ENCODE measurements at regions not wholly inside any gene's neighbourhood (a gene's known extent, or its start where the extent isn't known, plus 50 kb on each side); places are given as distances from the start of the nearest gene placed in this dataset.

DNA sequence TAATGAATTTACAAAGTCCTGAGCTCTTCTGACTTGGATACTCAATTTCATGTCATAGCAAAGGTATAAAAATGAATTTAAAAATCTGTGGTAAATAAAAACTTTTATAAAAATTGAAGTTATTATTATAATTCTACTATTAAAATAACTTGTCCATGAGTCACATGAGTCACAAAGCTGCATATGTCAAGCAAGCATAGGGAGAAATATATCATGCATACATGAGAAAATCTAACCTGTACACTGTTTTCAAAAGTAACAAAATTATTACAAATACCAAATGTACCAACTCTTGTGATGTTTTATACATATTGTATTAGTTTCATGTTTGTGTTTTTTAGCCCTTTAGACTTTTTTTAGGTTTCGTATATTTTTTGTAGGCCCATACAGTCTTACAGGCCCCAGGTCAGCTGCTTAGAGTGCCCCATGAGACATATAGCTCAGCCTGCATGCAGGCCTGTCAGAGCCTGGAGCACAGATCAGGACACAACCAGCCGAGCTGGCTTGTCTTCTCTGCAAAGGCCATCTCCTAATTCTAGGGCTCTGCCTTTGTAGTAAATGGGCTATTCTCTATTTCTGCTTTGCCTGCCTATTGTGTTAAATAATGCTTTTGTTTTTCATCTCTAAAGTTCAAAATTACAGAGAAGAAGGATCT, 818.7 kb upstream of the TENM3 start:
- ATAC-seq (ENCODE audit: poor library complexity) (no peak), DNase-seq (no peak)
- intact Hi-C loops (cut with DNase I) = no loop called here

DNA sequence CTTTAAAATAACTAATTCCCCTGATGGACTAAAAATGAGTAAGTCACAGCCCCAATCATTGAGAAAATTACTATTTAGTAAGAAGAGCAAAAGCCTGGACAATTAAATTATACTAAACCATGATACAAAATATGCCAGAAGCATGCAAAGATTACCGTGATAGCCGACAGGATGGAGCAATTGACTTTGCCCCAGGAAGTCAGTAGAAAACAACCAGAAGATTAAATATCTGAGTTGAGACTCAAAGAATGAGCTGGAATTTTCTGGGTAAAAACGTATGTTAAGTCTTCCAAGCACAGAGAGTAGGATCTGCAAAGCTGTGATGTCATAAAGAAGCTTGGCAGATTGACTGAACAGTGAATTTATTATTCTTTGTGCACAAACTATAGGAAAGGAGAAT, 816.1 kb upstream of the TENM3 start:
- ATAC-seq (ENCODE audit: poor library complexity) (no peak), DNase-seq (no peak)
- intact Hi-C loops (cut with DNase I) = no loop called here

DNA sequence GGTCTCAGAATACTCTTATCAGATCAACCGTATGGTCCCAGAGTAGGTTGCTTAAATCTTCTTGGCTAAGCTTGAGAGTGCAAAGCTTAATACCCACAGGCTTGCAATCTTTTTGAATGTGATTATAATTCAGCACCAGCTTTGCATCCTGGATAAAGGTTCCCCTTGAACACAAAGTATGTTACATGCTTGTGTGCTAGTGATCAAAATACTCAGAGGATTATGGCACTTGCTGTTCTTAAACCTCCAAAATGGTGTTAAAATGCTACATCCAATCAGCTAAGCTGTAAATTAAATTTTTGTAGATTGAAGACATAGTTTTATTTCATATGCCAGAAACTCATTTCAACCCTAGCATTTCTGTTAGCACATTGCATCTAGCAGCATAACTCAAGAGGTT, 812.2 kb upstream of the TENM3 start:
- ATAC-seq (ENCODE audit: poor library complexity) = no peak

DNA sequence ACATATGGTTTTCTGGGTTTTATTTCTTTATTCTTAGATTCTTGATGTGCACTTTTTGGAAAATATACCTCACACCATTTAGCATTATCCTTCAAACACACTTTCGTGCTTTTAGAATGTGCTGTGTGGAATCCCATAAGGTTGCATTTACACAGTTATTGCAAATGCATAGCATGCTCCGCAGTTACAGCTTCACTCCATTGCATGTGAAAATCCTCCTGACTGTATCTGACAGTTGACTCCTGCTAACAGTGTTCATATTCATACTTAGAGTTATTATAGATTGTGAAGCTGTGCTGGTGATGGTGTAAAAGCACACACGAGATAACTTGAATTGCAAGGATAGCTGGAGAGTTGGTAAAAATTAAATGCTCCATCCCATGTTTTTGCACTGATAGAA, 811.5 kb upstream of the TENM3 start:
- ATAC-seq (ENCODE audit: poor library complexity) (no peak), DNase-seq (no peak)
- intact Hi-C loops (cut with DNase I) = no loop called here

More for the DNA sequence above, 812.2 kb upstream of the TENM3 start:
- intact Hi-C loops (cut with DNase I) = no loop called here
- DNase-seq = no peak

DNA sequence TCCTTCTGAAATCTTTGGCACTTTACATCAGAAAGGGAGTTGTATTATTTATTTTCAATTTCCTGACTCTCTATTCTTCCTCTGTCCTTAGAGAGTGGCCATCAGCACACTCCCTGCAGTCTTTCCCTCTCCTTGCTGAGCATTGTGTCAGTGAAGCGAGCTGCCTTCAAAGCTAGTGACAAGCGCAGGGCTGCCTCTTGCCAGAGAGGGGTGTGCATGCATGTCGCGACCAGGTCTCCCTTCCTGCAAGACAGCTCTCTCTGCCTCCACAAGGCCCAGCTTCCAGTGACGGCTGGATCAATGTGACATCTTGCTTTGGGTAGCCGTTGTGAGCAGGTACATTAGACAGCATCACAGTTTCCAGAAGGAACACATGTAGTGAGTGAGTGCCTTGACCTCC, 810.9 kb upstream of the TENM3 start:
- intact Hi-C loops (cut with DNase I) = no loop called here
- no peak for DNase-seq
- ATAC-seq (ENCODE audit: poor library complexity) = no peak

DNA sequence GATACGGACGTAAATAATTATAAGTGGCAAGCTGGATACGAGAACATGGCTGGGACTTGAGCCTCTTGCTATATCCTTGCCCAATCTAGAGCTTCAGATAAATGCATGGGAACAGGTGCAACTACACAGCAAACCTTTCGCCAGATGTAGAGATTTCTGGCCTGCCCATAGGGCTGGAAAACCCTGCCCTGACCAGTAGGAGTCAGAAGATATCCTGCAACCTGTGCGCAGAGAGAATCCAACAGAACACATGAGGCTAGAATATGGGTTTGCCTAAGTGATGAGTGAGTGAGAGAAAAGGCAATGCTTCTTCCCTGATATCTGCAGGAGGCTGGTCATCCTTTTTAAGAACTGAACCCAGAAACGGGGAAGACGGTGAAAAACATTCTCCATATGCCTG, 805.3 kb upstream of the TENM3 start:
- intact Hi-C loops (cut with DNase I) = no loop called here
- no peak for ATAC-seq (ENCODE audit: poor library complexity)
- DNase-seq = no peak

DNA sequence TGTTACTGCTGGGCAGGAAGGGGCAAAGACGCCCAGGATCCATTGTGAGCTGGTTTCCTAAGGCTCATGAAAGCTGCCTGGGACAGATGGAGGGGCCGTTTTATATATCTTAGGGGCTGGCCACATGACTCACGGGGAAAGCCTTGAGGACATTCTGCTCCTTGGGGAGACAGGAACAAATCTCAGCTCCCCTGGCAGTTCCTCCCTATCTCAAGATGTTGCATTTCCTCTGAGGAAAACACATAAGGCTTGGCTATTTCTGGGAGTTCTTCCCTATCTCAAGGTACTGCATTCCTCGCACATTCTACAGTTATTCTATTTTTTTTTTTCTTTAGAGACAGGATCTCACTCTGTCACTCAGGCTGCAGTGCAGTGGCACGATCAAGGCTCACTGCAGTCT, 804.6 kb upstream of the TENM3 start:
- DNase-seq (no peak), ATAC-seq (ENCODE audit: poor library complexity) (no peak)
- intact Hi-C loops (cut with DNase I) = no loop called here

DNA sequence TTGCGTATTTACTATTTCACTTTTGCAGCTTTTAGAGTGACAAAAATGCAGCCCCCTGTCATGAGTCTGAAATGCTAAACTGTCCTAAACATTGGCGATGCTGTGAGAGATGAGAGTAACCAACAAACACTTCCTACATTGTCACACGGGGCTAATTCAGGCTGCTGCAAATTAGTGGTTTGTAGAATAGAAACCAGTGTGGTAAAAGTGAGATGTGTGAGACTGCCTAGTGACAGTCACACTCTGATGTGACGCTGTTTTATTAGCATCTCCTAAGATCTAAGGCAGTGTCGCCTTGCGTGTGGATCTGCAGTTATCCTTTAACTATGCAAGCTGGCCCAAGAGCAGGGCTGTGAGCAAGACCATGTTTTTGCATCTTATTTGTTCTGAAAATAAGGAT, 800.2 kb upstream of the TENM3 start:
- intact Hi-C loops (cut with DNase I) = no loop called here
- ATAC-seq (ENCODE audit: poor library complexity) = no peak
- no peak for DNase-seq

DNA sequence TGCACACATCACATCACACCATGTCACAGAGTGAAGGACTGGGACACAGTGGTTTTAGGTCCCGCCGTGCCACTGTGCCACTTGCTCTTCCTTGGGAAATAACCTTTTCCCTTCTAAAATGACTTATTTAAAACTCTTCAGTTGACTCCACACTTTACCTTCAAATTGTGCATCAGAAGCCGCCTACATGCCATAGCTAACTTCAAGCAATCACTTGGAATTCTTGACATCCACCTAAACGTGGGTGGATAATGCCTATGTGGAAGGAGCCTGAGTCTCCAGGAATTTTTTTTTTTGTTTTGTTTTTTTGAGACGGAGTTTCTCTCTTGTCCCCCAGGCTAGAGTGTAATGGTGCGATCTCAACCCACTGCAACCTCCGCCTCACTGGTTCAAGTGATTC, 777.4 kb upstream of the TENM3 start:
- intact Hi-C loops (cut with DNase I) = no loop called here
- ATAC-seq (ENCODE audit: poor library complexity) (no peak), DNase-seq (no peak)

DNA sequence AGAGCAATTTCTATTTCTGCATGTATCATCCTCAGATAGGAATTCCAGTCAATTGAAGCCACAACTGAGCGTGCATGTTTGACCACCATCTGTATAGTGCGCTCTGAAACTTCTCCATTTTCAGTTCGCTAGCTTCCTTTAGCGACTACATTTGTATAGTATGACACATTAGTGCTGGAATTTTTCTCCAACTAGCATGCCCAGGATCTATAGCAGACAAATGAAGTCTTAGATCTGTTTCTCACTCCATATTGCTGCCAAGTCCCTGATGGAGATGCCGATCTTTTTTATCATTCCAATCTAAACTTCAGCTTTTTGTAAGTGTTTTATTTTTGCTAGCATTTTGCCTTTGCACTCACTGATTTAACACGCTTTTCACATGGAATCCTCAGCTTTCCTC, 774.8 kb upstream of the TENM3 start:
- ATAC-seq (ENCODE audit: poor library complexity) (no peak), DNase-seq (no peak)

DNA sequence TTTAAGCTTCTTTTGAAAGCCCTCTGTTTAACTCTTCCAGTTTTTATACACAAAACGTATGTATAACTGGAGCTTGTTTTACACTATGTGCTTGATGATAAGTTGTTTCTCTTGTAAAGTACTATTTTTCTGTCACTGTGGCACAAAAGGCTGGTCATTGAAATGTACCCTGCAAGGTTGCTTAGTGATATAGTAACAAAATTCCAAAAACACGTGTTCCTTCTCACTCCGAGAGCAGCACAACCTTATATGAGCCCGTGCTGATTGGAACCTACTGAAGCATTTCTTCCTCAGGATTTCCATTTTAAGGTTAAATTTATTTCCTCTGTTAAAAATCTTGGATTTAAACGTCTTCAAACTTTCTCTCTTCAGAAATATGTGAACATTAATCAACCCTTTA, 772.9 kb upstream of the TENM3 start:
- intact Hi-C loops (cut with DNase I) = no loop called here
- DNase-seq (no peak), ATAC-seq (ENCODE audit: poor library complexity) (no peak)

More for the DNA sequence above, 774.8 kb upstream of the TENM3 start:
- intact Hi-C loops (cut with DNase I) = no loop called here

DNA sequence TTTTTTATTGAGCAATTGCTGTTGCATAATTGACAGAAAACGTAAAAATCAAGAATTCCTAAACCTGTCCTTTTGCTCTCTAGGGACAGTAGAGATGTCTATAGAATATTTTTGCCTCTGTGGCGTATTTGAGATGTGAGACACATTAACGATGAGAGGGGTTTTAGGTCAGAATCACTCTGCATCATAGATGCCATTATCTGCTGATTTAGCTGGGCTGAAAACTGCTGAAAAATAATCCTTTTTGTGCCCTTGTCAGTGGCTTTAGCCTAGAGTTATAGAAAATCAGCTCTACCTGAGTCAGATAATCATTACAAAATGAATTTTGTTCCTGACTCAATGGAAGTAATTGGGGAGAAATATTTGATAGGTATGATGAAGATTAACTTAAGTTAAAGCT, 767.8 kb upstream of the TENM3 start:
- no peak for DNase-seq
- intact Hi-C loops (cut with DNase I) = no loop called here
- ATAC-seq (ENCODE audit: poor library complexity) = no peak

DNA sequence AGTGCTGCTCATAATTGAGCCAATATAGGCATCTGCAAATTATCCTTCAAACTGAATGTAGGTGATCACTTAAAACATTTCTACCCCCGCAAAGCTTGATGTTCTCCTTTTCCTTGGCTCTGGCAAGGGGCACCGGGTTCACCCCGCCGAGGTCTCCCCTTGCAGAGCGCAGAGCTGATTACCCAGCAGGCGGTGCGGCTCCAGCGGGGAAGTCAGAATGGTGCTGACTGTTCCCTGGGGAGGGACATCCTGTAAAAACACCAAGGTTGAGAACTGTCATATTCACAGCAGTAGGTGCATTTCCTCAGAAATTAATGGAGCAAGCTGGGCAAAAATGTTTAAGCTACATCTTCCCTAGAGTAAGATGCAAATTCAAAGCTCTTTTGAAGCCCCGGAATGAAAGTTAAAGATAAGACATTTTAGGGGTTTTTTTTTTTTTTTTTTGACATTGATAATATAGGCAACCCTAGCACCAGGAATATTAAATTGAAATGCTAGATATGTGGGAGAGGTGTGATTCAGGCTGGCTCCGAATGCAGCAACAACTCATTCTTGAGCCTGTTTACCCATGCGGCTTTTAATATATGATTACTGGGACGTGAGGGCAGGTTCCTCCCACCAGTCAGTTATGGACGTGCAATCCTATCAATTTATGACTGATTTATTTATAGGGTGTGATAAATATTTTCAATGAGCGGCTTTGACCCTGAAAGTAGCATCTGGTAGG, 767.3 kb upstream of the TENM3 start:
- intact Hi-C loops (cut with DNase I) = no loop called here
- DNase-seq (peak; percentile 39), ATAC-seq (ENCODE audit: poor library complexity) (peak; percentile 61)

DNA sequence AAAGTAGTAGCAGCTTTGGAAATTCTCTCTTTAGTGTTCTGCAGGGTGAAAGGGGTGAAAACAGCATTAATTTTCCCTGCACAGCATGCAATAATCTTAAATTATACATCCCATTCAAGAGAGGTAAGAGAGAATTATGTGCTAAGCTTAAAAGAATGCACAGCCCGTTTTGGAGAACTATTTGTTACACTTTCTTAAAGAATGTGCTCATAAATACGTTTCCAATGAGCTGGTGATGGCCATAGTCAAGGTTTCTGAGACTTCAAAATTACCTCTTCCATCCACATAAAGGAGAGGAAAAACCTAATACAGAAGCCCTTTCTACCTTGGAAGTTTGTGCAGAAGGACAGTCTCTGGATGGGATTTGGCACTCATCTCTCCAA, 766.7 kb upstream of the TENM3 start:
- DNase-seq (no peak), ATAC-seq (ENCODE audit: poor library complexity) (no peak)
- intact Hi-C loops (cut with DNase I) = no loop called here

DNA sequence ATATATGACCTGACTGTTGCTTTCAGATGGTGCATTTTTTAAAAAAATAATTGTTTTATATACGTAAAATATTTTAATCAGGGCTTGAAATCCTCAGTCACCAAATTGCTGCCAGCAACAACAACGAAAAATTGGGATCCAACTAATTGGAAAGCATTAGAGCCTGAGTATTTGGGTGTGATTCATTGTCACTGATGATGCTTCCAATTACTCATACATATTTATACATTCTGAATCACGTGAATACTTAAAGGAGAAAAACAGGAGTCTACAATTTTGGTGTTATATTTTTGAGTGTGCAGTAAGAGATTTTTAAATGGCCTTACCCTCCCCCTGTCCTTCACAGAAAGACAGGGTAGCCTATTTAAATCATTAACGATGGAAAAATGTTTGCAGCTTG, 765.6 kb upstream of the TENM3 start:
- intact Hi-C loops (cut with DNase I) = no loop called here
- DNase-seq (no peak), ATAC-seq (ENCODE audit: poor library complexity) (no peak)

DNA sequence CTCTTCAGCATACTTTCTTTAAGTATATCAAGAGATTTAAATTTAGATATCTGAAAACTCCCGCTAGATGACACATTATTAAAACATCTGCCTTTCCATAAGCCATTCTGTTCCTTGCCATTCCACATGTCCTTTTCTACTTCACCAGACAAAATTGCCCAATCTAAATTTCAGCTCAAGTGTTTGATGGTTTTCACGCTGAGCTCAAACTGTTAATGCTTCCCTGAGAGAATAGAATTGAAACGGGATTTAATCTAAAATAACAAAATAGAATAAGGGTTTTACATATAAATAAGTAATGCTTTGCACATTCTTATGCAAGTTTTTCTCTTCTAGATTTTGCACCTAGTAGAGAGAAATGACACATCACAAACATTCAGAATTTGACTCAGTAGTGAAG, 764.5 kb upstream of the TENM3 start:
- ATAC-seq (ENCODE audit: poor library complexity) (no peak), DNase-seq (no peak)
- intact Hi-C loops (cut with DNase I) = no loop called here

DNA sequence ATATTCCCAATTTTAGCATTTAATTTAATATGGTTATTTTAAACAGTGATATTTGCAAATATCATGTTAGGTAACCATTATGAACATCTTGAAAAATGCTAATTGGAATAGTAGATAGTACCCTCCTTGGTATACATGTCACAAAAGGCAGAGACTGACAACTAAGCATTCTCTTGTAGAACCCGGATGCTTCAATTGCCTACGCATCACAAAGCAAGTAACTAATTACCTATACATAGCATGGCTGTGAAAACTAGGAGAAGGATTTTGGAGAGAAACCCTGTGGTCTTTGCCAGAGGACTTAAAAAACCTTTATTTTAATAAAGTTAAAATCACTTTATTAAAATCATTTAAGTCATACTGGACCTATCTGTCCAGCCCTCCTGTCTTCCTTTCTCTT, 764.1 kb upstream of the TENM3 start:
- ATAC-seq (ENCODE audit: poor library complexity) = no peak
- DNase-seq = no peak
- intact Hi-C loops (cut with DNase I) = no loop called here

DNA sequence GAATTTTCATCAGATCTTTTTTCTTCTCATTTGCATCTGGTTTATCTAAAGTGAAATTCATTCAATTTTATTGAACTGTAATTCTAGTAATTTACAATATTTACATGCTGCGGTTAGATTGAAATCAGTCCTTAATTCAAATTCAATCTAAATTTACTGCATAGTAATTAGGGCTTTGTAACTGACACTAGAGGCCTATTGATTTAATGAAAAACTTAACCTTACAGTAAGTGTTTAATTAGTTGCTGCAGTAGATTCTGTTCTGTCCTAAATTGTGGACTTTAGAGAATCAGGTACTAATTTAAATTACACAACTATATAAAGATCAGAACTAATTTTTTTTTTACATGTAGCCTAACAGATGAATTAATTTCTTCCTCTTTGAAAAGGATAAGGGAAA, 758.8 kb upstream of the TENM3 start:
- intact Hi-C loops (cut with DNase I) = no loop called here
- no peak for ATAC-seq (ENCODE audit: poor library complexity)
- no peak for DNase-seq

DNA sequence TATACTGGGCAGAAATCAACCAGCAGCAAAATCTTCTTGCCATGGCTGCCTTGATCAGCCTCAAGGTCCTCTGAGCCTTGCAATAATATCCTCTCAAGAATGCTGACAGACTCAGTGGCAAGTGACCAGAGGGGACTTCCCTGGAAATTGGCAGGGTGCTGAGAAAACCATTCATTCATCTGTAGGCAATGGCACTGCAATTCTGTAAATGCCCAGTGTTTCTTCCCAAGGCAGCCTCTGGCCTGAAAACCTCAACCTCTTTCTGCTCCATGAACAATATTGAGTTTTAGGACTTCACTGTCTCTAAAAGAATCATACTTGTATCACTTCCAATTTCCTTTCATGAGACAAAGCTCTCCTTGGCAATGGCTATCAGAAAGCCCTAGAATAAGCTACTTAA, 754.3 kb upstream of the TENM3 start:
- no peak for ATAC-seq (ENCODE audit: poor library complexity)
- intact Hi-C loops (cut with DNase I) = no loop called here

DNA sequence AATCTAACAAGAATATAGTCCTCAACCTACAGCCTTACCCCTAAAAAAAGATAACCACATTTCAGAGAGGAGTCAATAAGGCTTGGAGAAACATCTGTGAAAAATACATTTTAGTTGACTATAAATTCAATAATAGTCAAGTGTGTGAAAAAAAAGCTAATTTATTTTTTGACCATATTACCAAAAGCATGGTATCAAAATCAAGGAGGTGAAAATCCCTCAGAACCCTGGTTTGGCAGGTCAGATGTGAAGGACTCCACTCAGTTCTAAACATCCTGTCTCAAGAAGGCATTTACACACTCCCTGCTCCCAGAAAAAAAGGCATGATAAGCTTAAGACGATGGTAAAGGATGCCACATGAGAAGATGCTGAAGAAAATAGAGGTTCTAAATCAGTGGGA, 745.1 kb upstream of the TENM3 start:
- ATAC-seq (ENCODE audit: poor library complexity) = no peak
- no peak for DNase-seq
- intact Hi-C loops (cut with DNase I) = no loop called here

More for the DNA sequence above, 754.3 kb upstream of the TENM3 start:
- no peak for DNase-seq

DNA sequence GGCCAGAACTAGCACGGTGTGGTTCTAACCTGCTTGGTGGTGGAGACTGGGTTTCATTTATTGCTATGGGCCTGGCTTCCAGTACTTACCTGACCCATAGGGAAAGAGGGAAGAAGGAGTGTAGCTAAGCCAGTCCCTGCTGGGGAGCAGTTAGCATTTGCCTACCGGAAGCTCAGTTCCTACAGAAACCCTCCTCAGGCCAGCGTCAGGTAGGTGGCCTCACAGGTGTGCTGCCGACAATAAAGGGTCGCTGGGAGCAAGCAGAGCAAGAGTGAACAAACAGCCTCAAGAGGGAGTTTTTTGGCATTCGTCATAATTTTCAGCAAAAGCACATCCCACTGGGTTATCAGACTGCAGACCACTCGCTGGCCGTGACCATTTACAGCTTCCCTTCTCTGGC, 740.6 kb upstream of the TENM3 start:
- intact Hi-C loops (cut with DNase I) = no loop called here
- DNase-seq (no peak), ATAC-seq (ENCODE audit: poor library complexity) (no peak)

All from Right ventricle myocardium superior (tissue), 1 donor.